K562 (cell line): ENCODE measurements at regions not wholly inside any gene's neighbourhood (a gene's known extent, or its start where the extent isn't known, plus 50 kb on each side); places are given as distances from the start of the nearest gene placed in this dataset.

Experiments used
- C11orf30 ChIP-seq: fragments of 450-650 bp; IDR thresholded peaks from 2 replicates; pipeline ENCODE4 v1.6.1; 2016; ENCODE audit warnings: low read depth, mild to moderate bottlenecking
- ZNF23 ChIP-seq: fragments of 250-450 bp; sonication (Bioruptor Pico); IDR thresholded peaks from 2 replicates; pipeline ENCODE4 v1.4.0; 2020; ENCODE audit warnings: mild to moderate bottlenecking
- ZNF695 ChIP-seq: fragments of 450-650 bp; formaldehyde crosslinking; IDR thresholded peaks from 2 replicates; pipeline ENCODE4 v1.4.0; 2020; ENCODE audit warnings: mild to moderate bottlenecking, moderate library complexity

- TF ChIP-seq C11orf30 (no peak), ZNF695 (CRISPR knock-in tag) (no peak), ZNF23 (CRISPR knock-in tag) (no peak)
These were observed 194.6 kb downstream of the FAM43A start for GRCh38 chr3:194879991-194880939.
